GM21529 (cell line): ENCODE measurements at regions not wholly inside any gene's neighbourhood (a gene's known extent, or its start where the extent isn't known, plus 50 kb on each side); places are given as distances from the start of the nearest gene placed in this dataset.

Experiments used
- ATAC-seq: cut with Tn5 transposase; IDR thresholded peaks from one replicate; pipeline ENCODE4 v1.9.1; 2021; ENCODE audit not compliant: unreplicated experiment

- ATAC-seq: no peak
Observed at GRCh38 chr10:58995058-58995596, 181.3 kb upstream of the PHYHIPL start.

GRCh38 chr10:58996063-58996462 is 180.4 kb upstream of the PHYHIPL start:
- ATAC-seq: no peak

GRCh38 chr10:58996866-58997265 is 179.6 kb upstream of the PHYHIPL start:
- no peak for ATAC-seq

- no peak for ATAC-seq
Observed at GRCh38 chr10:58998924-58999713, 177.3 kb upstream of the PHYHIPL start.

GRCh38 chr10:59000162-59000825 is 176.1 kb upstream of the PHYHIPL start:
- no peak for ATAC-seq

GRCh38 chr10:59002011-59002410 is 174.4 kb upstream of the PHYHIPL start:
- no peak for ATAC-seq

- no peak for ATAC-seq
Observed at GRCh38 chr10:59003203-59003602, 173.2 kb upstream of the PHYHIPL start.

- ATAC-seq: no peak
Observed at GRCh38 chr10:59004392-59004791, 172.1 kb upstream of the PHYHIPL start.

GRCh38 chr10:59006511-59007306 is 169.7 kb upstream of the PHYHIPL start:
- no peak for ATAC-seq

- no peak for ATAC-seq
Observed at GRCh38 chr10:59007307-59008025, 169.0 kb upstream of the PHYHIPL start.

GRCh38 chr10:59008452-59008851 is 168.0 kb upstream of the PHYHIPL start:
- no peak for ATAC-seq

GRCh38 chr10:59011972-59012632 is 164.3 kb upstream of the PHYHIPL start:
- ATAC-seq: no peak

GRCh38 chr10:59012839-59013238 is 163.6 kb upstream of the PHYHIPL start:
- ATAC-seq: no peak

- ATAC-seq: no peak
Observed at GRCh38 chr10:59016043-59016442, 160.4 kb upstream of the PHYHIPL start.

GRCh38 chr10:59018977-59019376 is 157.5 kb upstream of the PHYHIPL start:
- ATAC-seq: no peak

GRCh38 chr10:59019603-59020002 is 156.8 kb upstream of the PHYHIPL start:
- no peak for ATAC-seq

GRCh38 chr10:59020502-59020901 is 155.9 kb upstream of the PHYHIPL start:
- ATAC-seq: no peak

- ATAC-seq: no peak
Observed at GRCh38 chr10:59025981-59026765, 150.3 kb upstream of the PHYHIPL start.

- ATAC-seq: no peak
Observed at GRCh38 chr10:59027975-59028655, 148.3 kb upstream of the PHYHIPL start.
